D721Med (cell line): ENCODE measurements at regions not wholly inside any gene's neighbourhood (a gene's known extent, or its start where the extent isn't known, plus 50 kb on each side); places are given as distances from the start of the nearest gene placed in this dataset.

Source experiments
- DNase-seq: peaks from one replicate; pipeline ENCODE4 v3.0.0; 2011; ENCODE audit warnings: low spot score; ENCODE audit not compliant: insufficient read length
- FAIRE-seq: peaks from 2 replicates; lab custom pipeline; 2011; peaks lifted over from hg19 to GRCh38; lab: Jason Lieb, UNC
- CTCF ChIP-seq: IDR thresholded peaks from 2 replicates; pipeline ENCODE4 v1.5.1; 2012; ENCODE audit warnings: mild to moderate bottlenecking, control low read depth; ENCODE audit not compliant: insufficient read depth; ENCODE audit errors: missing control alignments

- FAIRE-seq: no peak
- TF ChIP-seq CTCF: no peak
- DNase-seq: no peak
Measured at GRCh38 chr2:56707218-56707617, 523.4 kb downstream of the CCDC85A start.

GRCh38 chr2:56707650-56708049 is 523.9 kb downstream of the CCDC85A start:
- no peak for DNase-seq
- no peak for TF ChIP-seq CTCF
- FAIRE-seq: no peak

- no peak for TF ChIP-seq CTCF
- DNase-seq: no peak
- FAIRE-seq: no peak
Measured at GRCh38 chr2:56709181-56709580, 525.4 kb downstream of the CCDC85A start.

- TF ChIP-seq CTCF: no peak
- DNase-seq (no peak), FAIRE-seq (no peak)
Measured at GRCh38 chr2:56713161-56713676, 529.4 kb downstream of the CCDC85A start.

- TF ChIP-seq CTCF: no peak
- FAIRE-seq: no peak
- DNase-seq: no peak
Measured at GRCh38 chr2:56713978-56714377, 530.2 kb downstream of the CCDC85A start.

DNA sequence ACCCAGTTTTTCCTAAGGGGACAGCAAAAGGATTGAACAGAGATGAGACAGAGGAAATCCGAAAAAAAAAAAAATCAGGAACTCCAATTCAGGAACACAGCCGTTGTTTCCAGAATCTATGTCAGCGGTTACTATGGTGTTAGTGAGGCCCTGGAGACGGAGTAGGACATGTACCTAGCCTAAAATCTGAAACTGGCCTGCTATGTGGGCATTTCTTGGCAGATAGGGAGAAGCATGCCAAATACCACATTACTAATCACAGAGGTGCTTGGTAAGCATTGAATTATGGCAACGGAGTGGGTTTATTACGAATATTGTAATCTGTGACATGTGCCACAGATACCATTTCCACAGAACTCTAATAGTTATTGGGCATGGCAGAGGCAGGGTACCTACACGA is 530.6 kb downstream of the CCDC85A start:
- DNase-seq (no peak), FAIRE-seq (no peak)
- no peak for TF ChIP-seq CTCF

- no peak for TF ChIP-seq CTCF
- no peak for FAIRE-seq
- no peak for DNase-seq
Measured at GRCh38 chr2:56715683-56716082, 531.9 kb downstream of the CCDC85A start.
